Inflammatory macrophage treated with lipopolysaccharide for 4 hours (primary cell): ENCODE measurements at regions not wholly inside any gene's neighbourhood (a gene's known extent, or its start where the extent isn't known, plus 50 kb on each side); places are given as distances from the start of the nearest gene placed in this dataset.
A peak's percentile ranks its signal among the peaks of the same experiment; 100 is the strongest.
"Not testable (repeated sequence)": the region's sequence is repeated elsewhere in the genome, so short reads cannot be mapped to it uniquely, and the experiment has no call there.

Source experiments
- DNase-seq: peaks from one replicate; pipeline ENCODE4 v3.0.0-alpha.2; 2020

- DNase-seq = no peak
Observed at GRCh38 chr2:176876493-176877103, 336.0 kb upstream of the HNRNPA3 start.

GRCh38 chr2:176879426-176879995 lies 333.1 kb upstream of the HNRNPA3 start:
- DNase-seq = no peak

- DNase-seq = not testable (repeated sequence)
Observed at GRCh38 chr2:176882045-176882444, 330.5 kb upstream of the HNRNPA3 start.

GRCh38 chr2:176885001-176885643 lies 327.5 kb upstream of the HNRNPA3 start:
- no peak for DNase-seq

GRCh38 chr2:176885661-176886060 lies 326.9 kb upstream of the HNRNPA3 start:
- no peak for DNase-seq

GRCh38 chr2:176891105-176891504 lies 321.5 kb upstream of the HNRNPA3 start:
- DNase-seq = no peak

- no peak for DNase-seq
Observed at GRCh38 chr2:176891857-176892256, 320.7 kb upstream of the HNRNPA3 start.

- no peak for DNase-seq
Observed at GRCh38 chr2:176892676-176893226, 319.8 kb upstream of the HNRNPA3 start.

- no peak for DNase-seq
Observed at GRCh38 chr2:176895158-176895557, 317.4 kb upstream of the HNRNPA3 start.

- DNase-seq = no peak
Observed at GRCh38 chr2:176902454-176902853, 310.1 kb upstream of the HNRNPA3 start.

- not testable (repeated sequence) for DNase-seq
Observed at GRCh38 chr2:176904053-176904452, 308.5 kb upstream of the HNRNPA3 start.

- DNase-seq = no peak
Observed at GRCh38 chr2:176907341-176907740, 305.3 kb upstream of the HNRNPA3 start.

GRCh38 chr2:176910828-176911227 lies 301.8 kb upstream of the HNRNPA3 start:
- no peak for DNase-seq

GRCh38 chr2:176913955-176914354 lies 298.6 kb upstream of the HNRNPA3 start:
- no peak for DNase-seq

- no peak for DNase-seq
Observed at GRCh38 chr2:176914371-176914770, 298.2 kb upstream of the HNRNPA3 start.

GRCh38 chr2:176922545-176922944 lies 290.0 kb upstream of the HNRNPA3 start:
- DNase-seq = not testable (repeated sequence)

- DNase-seq = no peak
Observed at GRCh38 chr2:176923205-176923604, 289.4 kb upstream of the HNRNPA3 start.

GRCh38 chr2:176924909-176925534 lies 287.6 kb upstream of the HNRNPA3 start:
- DNase-seq = no peak

- DNase-seq = no peak
Observed at GRCh38 chr2:176926453-176926852, 286.1 kb upstream of the HNRNPA3 start.

- DNase-seq = not testable (repeated sequence)
Observed at GRCh38 chr2:176929387-176929786, 283.2 kb upstream of the HNRNPA3 start.

- DNase-seq = peak; percentile 8
Observed at GRCh38 chr2:176931588-176932563, 280.7 kb upstream of the HNRNPA3 start.

- no peak for DNase-seq
Observed at GRCh38 chr2:176934131-176934530, 278.5 kb upstream of the HNRNPA3 start.
